ENCODE measurements at regions not wholly inside any gene's neighbourhood (a gene's known extent, or its start where the extent isn't known, plus 50 kb on each side); places are given as distances from the start of the nearest gene placed in this dataset.

GRCh38 chr18:42274488-42275137, 319.6 kb downstream of the PIK3C3 start:
- POLR2A ChIA-PET: no interaction called here
- intact Hi-C loops (cut with micrococcal nuclease): loop anchor here (1.0 kb wide), 1 partner anchor 160 kb away; no protein-coding TSS in a partner anchor
- peak; percentile 10 for TF ChIP-seq CTCF (IDR thresholded peaks at IDR 0.05; ENCODE audit: unreplicated experiment)
- no peaks in the 10 kb centered on the region for H3K4me1 Mint-ChIP-seq (ENCODE audit: insufficient read depth, unreplicated experiment)
- DNase-seq (ENCODE audit: unreplicated experiment): peak; percentile 53
- BruUV-seq (replicated peaks): no TSS peak
- no peaks in the 10 kb centered on the region for H3K27me3 Mint-ChIP-seq (ENCODE audit: insufficient read depth, unreplicated experiment)
- H3K27ac Mint-ChIP-seq (ENCODE audit: low read depth, unreplicated experiment): no peak overlapping the region
- H3K9me3 Mint-ChIP-seq (ENCODE audit: unreplicated experiment): no peaks in the 10 kb centered on the region
- H3K4me3 Mint-ChIP-seq (ENCODE audit: unreplicated experiment): no peak overlapping the region
- CTCF ChIA-PET: interaction anchor here (0.6 to 5.2 kb wide), 6 partner anchors 13 to 164 kb away, joined by 3 to 44 read pairs (median 3); no protein-coding TSS in a partner anchor
- no peaks in the 10 kb centered on the region for H3K36me3 Mint-ChIP-seq (ENCODE audit: insufficient read depth, unreplicated experiment)

GRCh38 chr18:42275138-42275535, 320.1 kb downstream of the PIK3C3 start:
- no peaks in the 10 kb centered on the region for H3K9me3 Mint-ChIP-seq (ENCODE audit: unreplicated experiment)
- H3K4me3 Mint-ChIP-seq (ENCODE audit: unreplicated experiment): no peak overlapping the region
- no TSS peak for BruUV-seq (replicated peaks)
- TF ChIP-seq CTCF (IDR thresholded peaks at IDR 0.05; ENCODE audit: unreplicated experiment): no peak
- intact Hi-C loops (cut with micrococcal nuclease): no loop called here
- ChIA-PET CTCF (interaction anchor here (0.9 to 5.2 kb wide), 2 partner anchors 16 to 161 kb away, joined by 3 to 44 read pairs; no protein-coding TSS in a partner anchor), POLR2A (no interaction called here)
- DNase-seq (ENCODE audit: unreplicated experiment): no peak
- peak overlapping the region; percentile 13 for H3K27ac Mint-ChIP-seq (ENCODE audit: low read depth, unreplicated experiment)
- no peaks in the 10 kb centered on the region for H3K27me3 Mint-ChIP-seq (ENCODE audit: insufficient read depth, unreplicated experiment)
- no peaks in the 10 kb centered on the region for H3K36me3 Mint-ChIP-seq (ENCODE audit: insufficient read depth, unreplicated experiment)
- no peaks in the 10 kb centered on the region for H3K4me1 Mint-ChIP-seq (ENCODE audit: insufficient read depth, unreplicated experiment)

GRCh38 chr18:42275949-42276730, 321.1 kb downstream of the PIK3C3 start:
- no peak for TF ChIP-seq CTCF (IDR thresholded peaks at IDR 0.05; ENCODE audit: unreplicated experiment)
- DNase-seq (ENCODE audit: unreplicated experiment): no peak
- BruUV-seq (replicated peaks): no TSS peak
- H3K27me3 Mint-ChIP-seq (ENCODE audit: insufficient read depth, unreplicated experiment): no peaks in the 10 kb centered on the region
- no peaks in the 10 kb centered on the region for H3K4me1 Mint-ChIP-seq (ENCODE audit: insufficient read depth, unreplicated experiment)
- POLR2A ChIA-PET: no interaction called here
- no peak overlapping the region for H3K4me3 Mint-ChIP-seq (ENCODE audit: unreplicated experiment)
- H3K9me3 Mint-ChIP-seq (ENCODE audit: unreplicated experiment): no peaks in the 10 kb centered on the region
- no peaks in the 10 kb centered on the region for H3K36me3 Mint-ChIP-seq (ENCODE audit: insufficient read depth, unreplicated experiment)
- H3K27ac Mint-ChIP-seq (ENCODE audit: low read depth, unreplicated experiment): no peak overlapping the region
- intact Hi-C loops (cut with micrococcal nuclease): no loop called here
- CTCF ChIA-PET: interaction anchor here (1.1 to 5.2 kb wide), 2 partner anchors 78 to 162 kb away, joined by 3 to 44 read pairs; no protein-coding TSS in a partner anchor

- no peak overlapping the region for H3K27ac Mint-ChIP-seq (ENCODE audit: low read depth, unreplicated experiment)
- H3K4me1 Mint-ChIP-seq (ENCODE audit: insufficient read depth, unreplicated experiment): no peaks in the 10 kb centered on the region
- no peak overlapping the region for H3K4me3 Mint-ChIP-seq (ENCODE audit: unreplicated experiment)
- POLR2A ChIA-PET: no interaction called here
- no TSS peak for BruUV-seq (replicated peaks)
- no peak for TF ChIP-seq CTCF (IDR thresholded peaks at IDR 0.05; ENCODE audit: unreplicated experiment)
- CTCF ChIA-PET: interaction anchor here (0.6 to 0.8 kb wide), 2 partner anchors 31 to 167 kb away, joined by 3 read pairs; no protein-coding TSS in a partner anchor
- intact Hi-C loops (cut with micrococcal nuclease): no loop called here
- no peaks in the 10 kb centered on the region for H3K27me3 Mint-ChIP-seq (ENCODE audit: insufficient read depth, unreplicated experiment)
- no peaks in the 10 kb centered on the region for H3K9me3 Mint-ChIP-seq (ENCODE audit: unreplicated experiment)
- no peaks in the 10 kb centered on the region for H3K36me3 Mint-ChIP-seq (ENCODE audit: insufficient read depth, unreplicated experiment)
- DNase-seq (ENCODE audit: unreplicated experiment): no peak
Observed at GRCh38 chr18:42281124-42281523, 326.1 kb downstream of the PIK3C3 start.
